ENCODE measurements at regions not wholly inside any gene's neighbourhood (a gene's known extent, or its start where the extent isn't known, plus 50 kb on each side); places are given as distances from the start of the nearest gene placed in this dataset.

GRCh38 chr10:64115471-64115870 is 594.3 kb downstream of the REEP3 start:
- no peak for TF ChIP-seq FOXK2 (IDR thresholded peaks at IDR 0.05)
- TF ChIP-seq CTCF (CRISPR knock-in tag; IDR thresholded peaks at IDR 0.05), result no peak

Measured in HepG2 (cell line).